HepG2 (cell line): ENCODE measurements at regions not wholly inside any gene's neighbourhood (a gene's known extent, or its start where the extent isn't known, plus 50 kb on each side); places are given as distances from the start of the nearest gene placed in this dataset.

ENCODE experiments used
- ATAC-seq: fragments of 200-7000 bp; cut with Tn5 transposase; 3 replicates; pipeline ENCODE4 v1.9.1; 2020; ENCODE audit warnings: mild to moderate bottlenecking, moderate library complexity
- BruUV-seq: library from RNA; stranded (reverse); fragments of 400-500 nt; replicated peaks from 2 replicates; lab custom pipeline; 2021; lab: Mats Ljungman, UMichigan
- CTCF ChIA-PET: fragments of 300-600 bp; formaldehyde crosslinking; extraction: SDS; loops from one replicate; lab custom pipeline; 2021; ENCODE audit warnings: low total read pairs, inconsistent platforms, low intra/inter-chr PET ratio; lab: Yijun Ruan, JAX
- POLR2A ChIA-PET: fragments of 350-600 bp; sonication (Branson Sonifier 250); formaldehyde crosslinking; loops from one replicate; lab custom pipeline; 2020; ENCODE audit warnings: antibody characterized with exemption, inconsistent platforms; lab: Yijun Ruan, JAX
- DNase-seq: peaks from one replicate; pipeline ENCODE4 v3.0.0-alpha.2; 2015; ENCODE audit warnings: low spot score
- FAIRE-seq: peaks from 3 replicates; lab custom pipeline; 2011; peaks lifted over from hg19 to GRCh38; lab: Jason Lieb, UNC
- H2AFZ ChIP-seq: one replicate; pipeline ENCODE4 v1.6.1; 2011; ENCODE audit warnings: low read length, inconsistent platforms
- H3K27ac ChIP-seq: fragments of 300-600 bp; 3 replicates; pipeline ENCODE4 v1.8.0; 2011; ENCODE audit warnings: mixed run types, mild to moderate bottlenecking, mixed read lengths, low read length, inconsistent platforms; ENCODE audit not compliant: insufficient read depth; ENCODE audit errors: extremely low read length
- H3K27me3 ChIP-seq, 2 experiments: fragments of 200-600 bp in 1 of 2; 2 replicates in 1 of 2; 3 replicates in 1 of 2; pipeline versions ENCODE4 v1.6.0 to v1.8.0; 2011; ENCODE audit warnings: low read length in 2 of 2, mild to moderate bottlenecking in 2 of 2, moderate library complexity in 2 of 2, inconsistent platforms in 1 of 2; ENCODE audit not compliant: insufficient read depth in 2 of 2, control insufficient read depth in 1 of 2
- H3K36me3 ChIP-seq, 2 experiments: fragments of 200-600 bp in 1 of 2; replicated peaks in 1 of 2; 2 replicates in 1 of 2; 3 replicates in 1 of 2; pipeline versions ENCODE4 v1.5.1 to v1.8.0; 2011; ENCODE audit warnings: low read length in 2 of 2, inconsistent platforms in 1 of 2; ENCODE audit not compliant: insufficient read depth in 2 of 2, control insufficient read depth in 1 of 2
- H3K4me1 ChIP-seq: 2 replicates; pipeline ENCODE4 v1.5.1; 2012; ENCODE audit warnings: low read length, inconsistent platforms; ENCODE audit not compliant: insufficient read depth
- H3K4me2 ChIP-seq: 2 replicates; pipeline ENCODE4 v1.6.0; 2011; ENCODE audit warnings: low read depth, low read length, inconsistent platforms
- H3K4me3 ChIP-seq, 3 experiments: fragments of 200-600 bp in 1 of 3; sonication (generic), shearing (Covaris generic) in 1 of 3; replicated peaks in 1 of 3; 2 replicates each; pipeline ENCODE4 v1.5.1; 2011 to 2016; ENCODE audit warnings: low read length in 3 of 3, inconsistent platforms in 2 of 3, low read depth in 2 of 3, mild to moderate bottlenecking in 2 of 3, control low read depth in 1 of 3, mixed read lengths in 1 of 3; ENCODE audit not compliant: insufficient read depth in 1 of 3
- H3K79me2 ChIP-seq: one replicate; pipeline ENCODE4 v1.6.1; 2011; ENCODE audit warnings: low read length, inconsistent platforms; ENCODE audit not compliant: insufficient read depth
- H3K9ac ChIP-seq: 2 replicates; pipeline ENCODE4 v1.6.0; 2011; ENCODE audit warnings: mild to moderate bottlenecking, low read depth, low read length, inconsistent platforms; ENCODE audit not compliant: insufficient read depth
- H3K9me3 ChIP-seq: 2 replicates; pipeline ENCODE4 v1.5.1; 2012; ENCODE audit warnings: mild to moderate bottlenecking, low read length
- H4K20me1 ChIP-seq: 2 replicates; pipeline ENCODE4 v1.6.0; 2011; ENCODE audit warnings: inconsistent platforms, mild to moderate bottlenecking, low read length, moderate library complexity; ENCODE audit not compliant: insufficient read depth
- ELF3 ChIP-seq: IDR thresholded peaks from 2 replicates; pipeline ENCODE4 v1.6.1; 2016; ENCODE audit warnings: missing genetic modification reagents, missing compliant biosample characterization
- KLF16 ChIP-seq, 2 experiments: sonication (generic) in 1 of 2; formaldehyde crosslinking in 1 of 2; IDR thresholded peaks; 2 replicates each; pipeline versions ENCODE4 v1.6.1 to v1.8.0; 2016 to 2023; ENCODE audit warnings: missing genetic modification reagents in 2 of 2, missing compliant biosample characterization in 1 of 2
- U2AF2 ChIP-seq: fragments of 200-400 bp; formaldehyde crosslinking; IDR thresholded peaks from 2 replicates; pipeline ENCODE4 v1.6.1; 2017; ENCODE audit warnings: low read depth, mild to moderate bottlenecking, low read length
- ZNF17 ChIP-seq: sonication (generic); formaldehyde crosslinking; IDR thresholded peaks from 2 replicates; pipeline ENCODE4 v1.5.0; 2020; ENCODE audit warnings: mild to moderate bottlenecking, missing genetic modification reagents
- ZNF234 ChIP-seq: sonication (generic); formaldehyde crosslinking; conservative IDR thresholded peaks from 2 replicates; pipeline ENCODE4 v1.5.1; 2020; ENCODE audit warnings: mild to moderate bottlenecking, missing genetic modification reagents
- ZNF782 ChIP-seq: sonication (generic); formaldehyde crosslinking; IDR thresholded peaks from 2 replicates; pipeline ENCODE4 v1.4.0; 2020; ENCODE audit warnings: missing genetic modification reagents, mild to moderate bottlenecking, borderline replicate concordance
- WGBS: methylation state at CpG from one replicate; pipeline ENCODE4 v1.1.6; 2017; ENCODE audit warnings: low lambda C conversion rate; 5-methylcytosine and 5-hydroxymethylcytosine counted together
- in situ Hi-C: cut with HindIII; loops from 2 replicates; pipeline ENCODE4 v1.10.0; 2017; ENCODE audit warnings: low pct_unique_long_range_greater_than_20kb; ENCODE audit not compliant: extremely low pct_ligation_motif_present
- intact Hi-C: fragments of 100-400 bp; cut with micrococcal nuclease; formaldehyde crosslinking; loops from one replicate; pipeline ENCODE4 v1.10.0; 2022; ENCODE audit not compliant: unreplicated experiment
- TF ChIP-seq, protein P1 (sequence below), 2 experiments: sonication (generic) in 1 of 2; formaldehyde crosslinking in 1 of 2; IDR thresholded peaks; 2 replicates each; pipeline versions ENCODE4 v1.4.0 to v1.6.1; 2016 to 2020; ENCODE audit warnings: borderline replicate concordance in 1 of 2, low read depth in 1 of 2, mild to moderate bottlenecking in 1 of 2, missing genetic modification reagents in 1 of 2
- TF ChIP-seq, protein P2 (sequence below): sonication (generic); formaldehyde crosslinking; IDR thresholded peaks from 2 replicates; pipeline ENCODE4 v1.5.1; 2020; ENCODE audit warnings: missing genetic modification reagents, mild to moderate bottlenecking, borderline replicate concordance
- TF ChIP-seq, protein P3 (sequence below): IDR thresholded peaks from 2 replicates; pipeline ENCODE4 v1.6.1; 2016; ENCODE audit warnings: low read depth, control low read depth
- TF ChIP-seq, protein P4 (sequence below): sonication (generic); formaldehyde crosslinking; IDR thresholded peaks from 2 replicates; pipeline ENCODE4 v1.5.0; 2020; ENCODE audit warnings: mild to moderate bottlenecking, missing genetic modification reagents

DNA sequence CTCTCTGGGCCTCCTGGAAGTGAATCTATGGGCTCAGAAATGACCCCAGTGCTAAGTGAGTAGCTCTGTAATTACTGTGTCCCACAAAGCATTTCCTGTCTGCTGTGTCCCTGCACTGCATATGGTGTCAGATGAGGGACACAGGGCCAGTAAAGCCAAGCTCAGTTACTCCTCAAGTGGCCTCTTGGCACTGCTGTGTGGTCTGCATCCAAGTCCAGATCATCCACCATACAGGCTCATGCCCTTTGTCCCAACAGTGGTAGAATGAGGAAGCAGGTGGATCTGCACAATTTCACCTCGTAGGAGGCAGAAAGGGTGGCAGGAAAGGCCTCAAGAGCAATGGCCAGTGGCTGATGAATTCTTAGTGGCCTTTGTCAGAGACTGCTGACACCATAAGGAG lies 146.8 kb downstream of the SOX9 start (continued):
- TF ChIP-seq, protein P1, sequence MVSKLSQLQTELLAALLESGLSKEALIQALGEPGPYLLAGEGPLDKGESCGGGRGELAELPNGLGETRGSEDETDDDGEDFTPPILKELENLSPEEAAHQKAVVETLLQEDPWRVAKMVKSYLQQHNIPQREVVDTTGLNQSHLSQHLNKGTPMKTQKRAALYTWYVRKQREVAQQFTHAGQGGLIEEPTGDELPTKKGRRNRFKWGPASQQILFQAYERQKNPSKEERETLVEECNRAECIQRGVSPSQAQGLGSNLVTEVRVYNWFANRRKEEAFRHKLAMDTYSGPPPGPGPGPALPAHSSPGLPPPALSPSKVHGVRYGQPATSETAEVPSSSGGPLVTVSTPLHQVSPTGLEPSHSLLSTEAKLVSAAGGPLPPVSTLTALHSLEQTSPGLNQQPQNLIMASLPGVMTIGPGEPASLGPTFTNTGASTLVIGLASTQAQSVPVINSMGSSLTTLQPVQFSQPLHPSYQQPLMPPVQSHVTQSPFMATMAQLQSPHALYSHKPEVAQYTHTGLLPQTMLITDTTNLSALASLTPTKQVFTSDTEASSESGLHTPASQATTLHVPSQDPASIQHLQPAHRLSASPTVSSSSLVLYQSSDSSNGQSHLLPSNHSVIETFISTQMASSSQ (IDR thresholded peaks at IDR 0.05; ENCODE audit: low read depth): no peak
- TF ChIP-seq, protein P1 (CRISPR knock-in tag; IDR thresholded peaks at IDR 0.05; ENCODE audit: borderline replicate concordance): no peak
- TF ChIP-seq, protein P2, sequence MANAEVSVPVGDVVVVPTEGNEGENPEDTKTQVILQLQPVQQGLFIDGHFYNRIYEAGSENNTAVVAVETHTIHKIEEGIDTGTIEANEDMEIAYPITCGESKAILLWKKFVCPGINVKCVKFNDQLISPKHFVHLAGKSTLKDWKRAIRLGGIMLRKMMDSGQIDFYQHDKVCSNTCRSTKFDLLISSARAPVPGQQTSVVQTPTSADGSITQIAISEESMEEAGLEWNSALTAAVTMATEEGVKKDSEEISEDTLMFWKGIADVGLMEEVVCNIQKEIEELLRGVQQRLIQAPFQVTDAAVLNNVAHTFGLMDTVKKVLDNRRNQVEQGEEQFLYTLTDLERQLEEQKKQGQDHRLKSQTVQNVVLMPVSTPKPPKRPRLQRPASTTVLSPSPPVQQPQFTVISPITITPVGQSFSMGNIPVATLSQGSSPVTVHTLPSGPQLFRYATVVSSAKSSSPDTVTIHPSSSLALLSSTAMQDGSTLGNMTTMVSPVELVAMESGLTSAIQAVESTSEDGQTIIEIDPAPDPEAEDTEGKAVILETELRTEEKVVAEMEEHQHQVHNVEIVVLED (CRISPR knock-in tag): no peak
- TF ChIP-seq ZNF17 (CRISPR knock-in tag) (no peak), ZNF782 (CRISPR knock-in tag) (no peak)
- TF ChIP-seq, all 625 proteins: peak for 0

DNA sequence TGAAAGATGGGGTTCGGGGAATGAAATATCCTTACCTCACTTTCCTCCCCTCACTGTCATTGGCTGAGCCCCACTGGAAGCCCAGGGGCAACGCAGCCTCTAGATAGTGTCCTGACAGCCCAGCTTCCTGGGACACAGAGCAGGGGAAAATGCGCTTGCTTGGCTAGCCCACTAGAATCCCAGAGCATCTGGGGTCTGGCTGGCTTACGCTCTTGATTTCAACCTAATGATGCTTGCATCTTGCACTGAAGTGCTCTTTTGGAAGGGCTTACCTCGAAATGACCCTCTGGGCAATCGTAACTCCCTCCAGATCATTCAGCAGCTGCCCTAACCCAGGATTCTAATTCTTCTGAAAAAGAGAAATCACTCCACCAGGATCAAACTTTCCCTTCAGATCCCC lies 147.6 kb downstream of the SOX9 start:
- FAIRE-seq (no peak), ATAC-seq (no peak), DNase-seq (no peak)
- Histone ChIP-seq H3K4me2 (no peak overlapping the region), H3K27me3 (peaks cover 0 to 41% of the 10 kb centered on the region in 2 experiments; a peak in 3 of 5 replicates), H2AFZ (no peak overlapping the region), H3K4me1 (peaks cover 14% of the 10 kb centered on the region), H4K20me1 (no peaks in the 10 kb centered on the region), H3K36me3 (no peaks in the 10 kb centered on the region), H3K79me2 (no peaks in the 10 kb centered on the region), H3K9ac (no peak overlapping the region), H3K9me3 (no peaks in the 10 kb centered on the region), H3K4me3 (no peak overlapping the region), H3K27ac (no peak overlapping the region)
- WGBS: 38% methylated on average over 5 of the region's 6 CpGs
- intact Hi-C loops (no loop called here), in situ Hi-C loops (no loop called here)
- POLR2A ChIA-PET: no interaction called here
- no TSS peak for BruUV-seq
- CTCF ChIA-PET: no interaction called here
- TF ChIP-seq KLF16 (CRISPR knock-in tag; IDR thresholded peaks at IDR 0.05) (no peak), ZNF234 (CRISPR knock-in tag) (no peak), ELF3 (CRISPR knock-in tag) (no peak), U2AF2 (no peak)
- TF ChIP-seq, protein P3, sequence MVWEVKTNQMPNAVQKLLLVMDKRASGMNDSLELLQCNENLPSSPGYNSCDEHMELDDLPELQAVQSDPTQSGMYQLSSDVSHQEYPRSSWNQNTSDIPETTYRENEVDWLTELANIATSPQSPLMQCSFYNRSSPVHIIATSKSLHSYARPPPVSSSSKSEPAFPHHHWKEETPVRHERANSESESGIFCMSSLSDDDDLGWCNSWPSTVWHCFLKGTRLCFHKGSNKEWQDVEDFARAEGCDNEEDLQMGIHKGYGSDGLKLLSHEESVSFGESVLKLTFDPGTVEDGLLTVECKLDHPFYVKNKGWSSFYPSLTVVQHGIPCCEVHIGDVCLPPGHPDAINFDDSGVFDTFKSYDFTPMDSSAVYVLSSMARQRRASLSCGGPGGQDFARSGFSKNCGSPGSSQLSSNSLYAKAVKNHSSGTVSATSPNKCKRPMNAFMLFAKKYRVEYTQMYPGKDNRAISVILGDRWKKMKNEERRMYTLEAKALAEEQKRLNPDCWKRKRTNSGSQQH: no peak
- TF ChIP-seq, protein P4, sequence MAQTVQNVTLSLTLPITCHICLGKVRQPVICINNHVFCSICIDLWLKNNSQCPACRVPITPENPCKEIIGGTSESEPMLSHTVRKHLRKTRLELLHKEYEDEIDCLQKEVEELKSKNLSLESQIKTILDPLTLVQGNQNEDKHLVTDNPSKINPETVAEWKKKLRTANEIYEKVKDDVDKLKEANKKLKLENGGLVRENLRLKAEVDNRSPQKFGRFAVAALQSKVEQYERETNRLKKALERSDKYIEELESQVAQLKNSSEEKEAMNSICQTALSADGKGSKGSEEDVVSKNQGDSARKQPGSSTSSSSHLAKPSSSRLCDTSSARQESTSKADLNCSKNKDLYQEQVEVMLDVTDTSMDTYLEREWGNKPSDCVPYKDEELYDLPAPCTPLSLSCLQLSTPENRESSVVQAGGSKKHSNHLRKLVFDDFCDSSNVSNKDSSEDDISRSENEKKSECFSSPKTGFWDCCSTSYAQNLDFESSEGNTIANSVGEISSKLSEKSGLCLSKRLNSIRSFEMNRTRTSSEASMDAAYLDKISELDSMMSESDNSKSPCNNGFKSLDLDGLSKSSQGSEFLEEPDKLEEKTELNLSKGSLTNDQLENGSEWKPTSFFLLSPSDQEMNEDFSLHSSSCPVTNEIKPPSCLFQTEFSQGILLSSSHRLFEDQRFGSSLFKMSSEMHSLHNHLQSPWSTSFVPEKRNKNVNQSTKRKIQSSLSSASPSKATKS: no peak
